PFSK-1 (cell line): ENCODE measurements at regions not wholly inside any gene's neighbourhood (a gene's known extent, or its start where the extent isn't known, plus 50 kb on each side); places are given as distances from the start of the nearest gene placed in this dataset.

Experiments used
- FOXP2 ChIP-seq: optimal IDR thresholded peaks from 2 replicates; pipeline ENCODE3; 2011; ENCODE audit warnings: borderline replicate concordance, control low read depth, inconsistent platforms; ENCODE audit not compliant: insufficient read depth; ENCODE audit errors: extremely low read length, extremely low read depth
- POLR2AphosphoS5 ChIP-seq: IDR thresholded peaks from 2 replicates; pipeline ENCODE4 v1.6.1; 2012; ENCODE audit warnings: low read depth, mild to moderate bottlenecking, control low read depth, low read length, moderate library complexity
- REST ChIP-seq, 2 experiments: IDR thresholded peaks; 2 replicates each; pipeline versions ENCODE4 v1.6.1 to v1.8.0; 2011 to 2012; ENCODE audit warnings: low read depth in 2 of 2, low read length in 2 of 2, control low read depth in 1 of 2, inconsistent platforms in 1 of 2, mild to moderate bottlenecking in 1 of 2, moderate library complexity in 1 of 2; ENCODE audit not compliant: insufficient read depth in 1 of 2
- SIN3A ChIP-seq: IDR thresholded peaks from 2 replicates; pipeline ENCODE4 v1.6.1; 2012; ENCODE audit warnings: mild to moderate bottlenecking, low read length, moderate library complexity, borderline replicate concordance; ENCODE audit not compliant: insufficient read depth
- TAF1 ChIP-seq: IDR thresholded peaks from 2 replicates; pipeline ENCODE4 v1.6.1; 2012; ENCODE audit warnings: low read length, control low read depth, borderline replicate concordance; ENCODE audit not compliant: insufficient read depth

- TF ChIP-seq POLR2AphosphoS5 (no peak), FOXP2 (no peak), REST (IDR thresholded peaks at IDR 0.05; ENCODE audit: insufficient read depth in 1 of 2, low read depth in 2 of 2, low read length in 2 of 2) (no peak), SIN3A (no peak), TAF1 (no peak)
Observed at GRCh38 chr13:88736026-88736425, 1064.9 kb downstream of the SLITRK5 start.

GRCh38 chr13:88739195-88739594 lies 1068.0 kb downstream of the SLITRK5 start:
- TF ChIP-seq REST (IDR thresholded peaks at IDR 0.05; ENCODE audit: insufficient read depth in 1 of 2, low read depth in 2 of 2, low read length in 2 of 2) (no peak), POLR2AphosphoS5 (no peak), SIN3A (no peak), TAF1 (no peak), FOXP2 (no peak)

DNA sequence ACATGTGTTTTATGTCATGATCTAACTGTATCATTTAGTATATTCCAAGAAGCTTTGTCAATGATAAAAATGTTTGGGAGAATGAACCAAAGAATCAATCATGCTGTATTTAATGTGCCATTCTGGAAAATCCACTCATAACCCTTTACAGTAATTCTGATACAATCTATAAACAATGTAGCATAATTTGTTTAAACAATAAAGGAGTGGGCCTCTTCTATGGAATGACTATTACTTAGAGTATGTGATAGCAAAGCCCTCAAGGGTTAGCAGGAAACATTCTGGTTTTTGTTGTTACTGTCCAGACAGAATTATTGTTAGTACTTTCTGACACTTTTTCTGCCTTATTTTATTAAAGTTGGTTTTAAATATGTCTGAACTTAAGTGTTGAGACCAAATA lies 1073.1 kb downstream of the SLITRK5 start:
- TF ChIP-seq FOXP2 (no peak), SIN3A (no peak), POLR2AphosphoS5 (no peak), REST (IDR thresholded peaks at IDR 0.05; ENCODE audit: insufficient read depth in 1 of 2, low read depth in 2 of 2, low read length in 2 of 2) (no peak), TAF1 (no peak)

- TF ChIP-seq REST (IDR thresholded peaks at IDR 0.05; ENCODE audit: insufficient read depth in 1 of 2, low read depth in 2 of 2, low read length in 2 of 2) (no peak), TAF1 (no peak), SIN3A (no peak), POLR2AphosphoS5 (no peak)
Observed at GRCh38 chr13:88745011-88745410, 1073.8 kb downstream of the SLITRK5 start.

- TF ChIP-seq SIN3A, result no peak
- TF ChIP-seq POLR2AphosphoS5, result no peak
- no peak for TF ChIP-seq FOXP2
- TF ChIP-seq REST (IDR thresholded peaks at IDR 0.05; ENCODE audit: insufficient read depth in 1 of 2, low read depth in 2 of 2, low read length in 2 of 2), result no peak
Observed at GRCh38 chr13:88752041-88752440, 1080.9 kb downstream of the SLITRK5 start.
